ENCODE measurements at regions not wholly inside any gene's neighbourhood (a gene's known extent, or its start where the extent isn't known, plus 50 kb on each side); places are given as distances from the start of the nearest gene placed in this dataset.
"Not testable (repeated sequence)": the region's sequence is repeated elsewhere in the genome, so short reads cannot be mapped to it uniquely, and the experiment has no call there.

- DNase-seq (ENCODE audit: low read depth in 2 of 2): not testable (repeated sequence)
Observed at GRCh38 chr16:52104993-52105392, 441.9 kb downstream of the TOX3 start.

- no peak for DNase-seq (ENCODE audit: low read depth in 2 of 2)
Observed at GRCh38 chr16:52103791-52104190, 443.2 kb downstream of the TOX3 start.

GRCh38 chr16:52101246-52101645 is 445.7 kb downstream of the TOX3 start:
- no peak for DNase-seq (ENCODE audit: low read depth in 2 of 2)

DNA sequence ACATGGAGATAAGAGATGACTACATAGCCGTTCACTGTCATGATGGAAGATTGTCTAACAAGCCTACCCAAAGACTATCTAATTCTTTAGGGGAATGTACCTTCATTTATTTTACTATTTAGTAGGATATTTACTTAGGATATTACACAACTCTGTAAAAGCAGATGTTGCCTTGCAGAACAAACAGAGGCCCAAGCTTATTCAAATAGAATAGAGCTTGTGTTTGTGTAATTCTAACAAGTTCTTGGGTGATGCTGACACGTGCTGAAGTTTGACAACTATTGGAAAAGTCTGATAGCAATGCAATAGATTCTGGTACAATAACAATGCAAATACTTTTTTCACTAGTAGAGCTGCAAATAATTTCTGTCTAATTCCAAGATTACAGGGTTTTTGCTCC is 447.6 kb downstream of the TOX3 start:
- no peak for DNase-seq (ENCODE audit: low read depth in 2 of 2)

DNA sequence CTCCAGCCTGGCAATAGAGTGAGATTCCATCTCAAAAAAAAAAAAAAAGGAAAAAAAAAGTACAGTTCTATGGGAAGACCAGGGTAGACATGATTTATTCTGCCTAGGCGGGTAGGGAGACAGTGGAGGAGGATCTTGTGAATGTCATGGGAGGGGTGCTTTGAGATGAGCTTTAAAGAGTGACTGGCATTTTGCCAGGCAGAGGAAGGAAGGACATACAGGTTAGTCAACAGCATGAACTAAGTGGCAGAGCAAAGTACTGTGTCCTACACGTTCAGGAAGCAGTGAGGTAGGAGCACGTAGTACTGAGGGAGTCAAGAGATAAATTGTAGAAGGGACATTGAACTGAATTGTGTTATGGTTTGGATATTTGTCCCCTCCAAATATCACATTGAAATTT is 451.5 kb downstream of the TOX3 start:
- DNase-seq (ENCODE audit: low read depth in 2 of 2): no peak

GRCh38 chr16:52092126-52092525 is 454.8 kb downstream of the TOX3 start:
- no peak for DNase-seq (ENCODE audit: low read depth in 2 of 2)

- DNase-seq (ENCODE audit: low read depth in 2 of 2): no peak
Observed at GRCh38 chr16:52090080-52090479, 456.9 kb downstream of the TOX3 start.

GRCh38 chr16:52089476-52089875 is 457.5 kb downstream of the TOX3 start:
- DNase-seq (ENCODE audit: low read depth in 2 of 2): no peak

DNA sequence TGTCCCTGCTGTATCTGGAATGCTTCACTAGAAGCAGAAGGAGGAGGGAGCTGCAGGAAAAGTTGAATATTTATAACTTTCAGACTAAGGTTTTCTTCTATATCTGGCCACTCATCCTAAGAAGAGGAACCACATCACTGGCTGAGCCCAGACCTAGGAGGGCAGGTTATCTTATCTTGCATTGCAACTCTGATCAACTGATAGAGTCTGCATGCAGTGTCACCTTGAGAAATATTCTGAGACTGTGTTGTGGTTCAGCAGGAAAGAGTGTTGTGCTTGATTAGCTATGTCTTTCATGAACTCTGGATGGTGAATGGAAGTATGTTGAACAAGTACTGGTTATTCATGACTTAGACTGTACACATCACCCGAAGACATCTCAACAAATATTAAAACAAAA is 460.0 kb downstream of the TOX3 start:
- DNase-seq (ENCODE audit: low read depth in 2 of 2): no peak

- no peak for DNase-seq (ENCODE audit: low read depth in 2 of 2)
Observed at GRCh38 chr16:52078716-52079655, 468.0 kb downstream of the TOX3 start.

GRCh38 chr16:52077607-52078006 is 469.3 kb downstream of the TOX3 start:
- DNase-seq (ENCODE audit: low read depth in 2 of 2): no peak

DNA sequence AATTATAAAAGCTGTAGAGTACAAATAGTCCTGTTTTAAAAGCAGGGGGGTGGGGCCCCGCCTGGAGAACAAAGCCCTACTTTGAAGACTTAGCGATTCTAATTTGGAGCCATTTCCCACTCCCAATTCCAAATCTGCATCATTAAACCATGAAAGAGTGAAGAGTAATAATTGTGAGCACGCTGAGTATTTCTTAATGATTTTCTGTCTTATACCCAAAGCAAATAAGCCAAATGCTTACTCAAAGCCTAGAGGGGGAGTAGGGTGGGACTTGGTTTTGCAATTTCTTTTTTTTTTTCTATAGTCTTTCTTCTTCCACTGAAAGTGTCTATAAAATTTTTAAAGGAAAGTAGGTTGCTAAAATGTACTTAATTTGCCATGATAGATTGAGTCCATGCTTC is 470.1 kb downstream of the TOX3 start:
- DNase-seq (ENCODE audit: low read depth in 2 of 2): no peak

- no peak for DNase-seq (ENCODE audit: low read depth in 2 of 2)
Observed at GRCh38 chr16:52076332-52076731, 470.6 kb downstream of the TOX3 start.

GRCh38 chr16:52074133-52074532 is 472.8 kb downstream of the TOX3 start:
- no peak for DNase-seq (ENCODE audit: low read depth in 2 of 2)

DNA sequence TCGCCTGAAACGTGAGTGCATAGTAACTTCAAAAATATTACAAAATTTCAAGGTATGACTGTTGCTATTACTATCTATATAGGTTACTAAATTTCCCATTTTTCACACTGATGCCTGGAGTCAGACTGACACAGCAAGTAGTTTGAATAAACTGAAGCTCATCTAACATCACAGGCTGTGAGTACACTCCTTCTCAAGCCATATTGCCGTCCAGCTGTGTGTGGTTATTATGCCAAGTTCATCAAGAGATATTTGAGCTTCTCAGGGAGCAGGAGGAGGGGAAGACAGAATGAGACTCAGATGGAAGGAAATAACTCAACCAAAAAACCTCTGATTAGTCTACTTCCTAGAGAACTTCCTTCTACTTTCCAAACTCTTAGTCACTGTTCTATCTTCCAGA is 473.9 kb downstream of the TOX3 start:
- DNase-seq (ENCODE audit: low read depth in 2 of 2): no peak

GRCh38 chr16:52071101-52071500 is 475.8 kb downstream of the TOX3 start:
- DNase-seq (ENCODE audit: low read depth in 2 of 2): no peak

DNA sequence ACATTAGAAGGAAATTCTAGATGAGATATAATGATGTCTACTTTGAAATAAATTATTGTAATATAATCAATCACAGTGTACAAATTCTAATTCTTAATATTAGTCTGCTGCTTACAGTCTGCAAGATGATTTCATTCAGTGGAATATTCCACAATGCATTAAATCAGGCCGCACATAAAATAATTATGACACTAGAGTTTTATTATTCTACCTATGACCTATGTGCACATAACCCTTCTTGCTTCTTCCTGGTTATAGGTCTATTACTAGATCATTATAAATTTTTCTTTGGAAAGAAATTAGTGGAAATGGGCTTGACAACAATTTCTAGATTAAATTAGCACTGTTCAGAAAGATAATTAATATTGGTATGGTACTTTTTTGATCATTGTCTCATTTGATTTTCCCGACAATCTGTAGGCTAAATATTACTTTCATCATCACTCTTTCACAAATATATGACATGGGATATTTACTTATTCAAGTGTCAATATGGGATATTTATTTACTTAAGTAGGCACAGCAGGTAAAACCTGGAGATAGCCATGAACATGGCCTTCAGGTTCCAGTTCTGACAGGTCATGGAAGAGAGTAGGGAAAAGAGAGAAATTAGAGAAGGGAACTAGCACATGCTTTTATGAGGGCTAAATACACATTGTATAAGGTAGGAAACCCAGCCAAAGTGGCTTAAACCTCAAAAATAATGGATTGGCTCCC is 476.4 kb downstream of the TOX3 start:
- DNase-seq (ENCODE audit: low read depth in 2 of 2): no peak

- DNase-seq (ENCODE audit: low read depth in 2 of 2): no peak
Observed at GRCh38 chr16:52069866-52070265, 477.1 kb downstream of the TOX3 start.

DNA sequence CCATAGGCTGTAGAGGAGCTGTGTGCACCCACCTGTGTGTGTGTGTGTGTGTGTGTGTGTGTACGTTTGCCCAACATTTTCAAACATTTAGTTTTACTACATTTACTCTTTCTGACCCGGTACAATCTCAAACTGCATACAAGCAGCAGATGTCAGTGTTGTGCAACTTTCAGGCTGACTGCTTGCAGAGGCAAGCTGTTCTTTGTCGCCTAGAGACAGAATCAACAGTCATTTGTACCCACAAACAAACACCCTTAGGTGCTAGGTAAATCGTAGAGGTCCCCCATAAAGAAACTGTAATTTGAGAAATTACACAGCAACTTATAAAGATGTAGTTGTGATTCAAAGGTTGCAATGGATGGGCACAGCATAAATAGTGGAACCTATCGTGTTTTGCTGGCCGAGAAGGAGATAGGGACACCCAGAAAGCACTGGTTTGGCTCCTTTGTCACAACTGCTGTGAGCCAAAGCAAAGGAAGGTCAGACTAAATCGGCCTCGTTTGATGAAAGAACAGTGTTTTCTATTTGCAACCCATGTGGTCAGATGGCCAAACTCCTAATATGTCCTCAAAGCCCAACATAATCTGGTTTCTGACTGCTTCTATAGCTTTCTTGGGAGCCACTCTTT is 478.4 kb downstream of the TOX3 start:
- DNase-seq (ENCODE audit: low read depth in 2 of 2): no peak

DNA sequence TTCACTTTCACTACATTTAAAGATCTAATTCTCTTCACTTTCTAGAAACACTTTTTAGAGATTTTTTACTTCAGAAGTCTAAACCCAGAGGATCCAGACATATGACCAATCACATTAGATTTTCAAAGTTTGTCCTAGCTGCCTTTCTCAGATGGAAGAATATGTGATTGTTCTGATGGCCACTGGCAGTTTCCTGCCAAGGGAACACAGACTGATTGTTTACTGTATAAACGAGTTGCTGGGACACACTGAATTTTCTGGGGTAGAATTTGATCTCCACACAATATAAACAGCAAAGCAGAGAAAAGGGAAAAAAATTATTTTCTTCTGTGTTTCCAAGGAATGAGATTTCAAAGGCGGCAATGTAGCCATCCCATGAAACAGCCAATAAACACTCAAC is 480.0 kb downstream of the TOX3 start:
- DNase-seq (ENCODE audit: low read depth in 2 of 2): no peak

DNA sequence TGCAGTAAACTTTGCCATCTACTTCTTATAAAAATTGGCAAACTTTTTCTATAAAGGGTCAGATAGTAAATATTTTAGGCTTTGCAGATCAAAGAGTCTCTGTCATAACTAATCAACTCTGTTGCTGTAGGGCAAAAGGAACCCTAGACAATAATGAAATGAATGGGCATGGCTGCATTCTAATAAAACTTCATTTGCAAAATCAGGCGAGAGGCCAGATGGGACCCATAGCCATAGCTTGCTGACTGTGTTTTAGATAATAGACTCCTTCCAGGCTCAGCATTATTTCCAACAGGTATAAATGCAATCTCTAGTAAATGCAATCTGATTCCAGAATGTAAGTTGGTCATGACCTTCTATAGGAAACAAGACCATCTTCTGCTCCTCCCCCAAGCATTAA is 490.7 kb downstream of the TOX3 start:
- DNase-seq (ENCODE audit: low read depth in 2 of 2): no peak

GRCh38 chr16:52055381-52055780 is 491.6 kb downstream of the TOX3 start:
- no peak for DNase-seq (ENCODE audit: low read depth in 2 of 2)

- DNase-seq (ENCODE audit: low read depth in 2 of 2): no peak
Observed at GRCh38 chr16:52054326-52054725, 492.6 kb downstream of the TOX3 start.

All from stimulated activated CD4-positive, alpha-beta T cell treated with anti-CD3 and anti-CD28 coated beads, Interleukin-1b, Interleukin-23, amount 100 ng/mL, for 4 hours (primary cell).